NOMO-1 (cell line): ENCODE measurements at regions not wholly inside any gene's neighbourhood (a gene's known extent, or its start where the extent isn't known, plus 50 kb on each side); places are given as distances from the start of the nearest gene placed in this dataset.

Experiments
- DNase-seq, 2 experiments: peaks; one replicate each; lab custom pipeline; 2025; ENCODE audit not compliant: unreplicated experiment in 2 of 2; lab: John Stamatoyannopoulos, UW

- DNase-seq, result no peak
Measured at GRCh38 chr15:35596285-35596684, 50.3 kb upstream of the DPH6 start.

- no peak for DNase-seq
Measured at GRCh38 chr15:35602836-35603235, 56.9 kb upstream of the DPH6 start.

- no peak for DNase-seq
Measured at GRCh38 chr15:35603301-35603700, 57.3 kb upstream of the DPH6 start.

DNA sequence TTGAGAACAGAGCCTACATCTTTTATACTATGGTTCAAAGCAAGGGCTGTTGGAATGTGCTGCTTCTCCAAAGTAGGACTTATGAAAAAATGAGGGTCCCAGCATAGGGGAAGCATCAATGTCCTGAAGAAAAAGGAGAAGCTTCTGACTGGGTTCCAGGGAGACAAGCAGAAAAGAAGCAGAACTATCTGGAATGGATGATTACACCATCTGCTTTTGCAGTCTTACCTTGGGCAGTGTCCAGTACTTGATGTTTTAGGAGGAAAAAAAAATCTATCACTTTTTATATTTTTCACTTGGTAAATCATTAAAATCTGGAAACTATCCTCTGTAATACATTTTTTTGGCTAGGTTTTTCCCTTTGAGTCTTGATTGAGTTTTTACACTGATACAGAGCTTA, 57.9 kb upstream of the DPH6 start:
- no peak for DNase-seq

DNA sequence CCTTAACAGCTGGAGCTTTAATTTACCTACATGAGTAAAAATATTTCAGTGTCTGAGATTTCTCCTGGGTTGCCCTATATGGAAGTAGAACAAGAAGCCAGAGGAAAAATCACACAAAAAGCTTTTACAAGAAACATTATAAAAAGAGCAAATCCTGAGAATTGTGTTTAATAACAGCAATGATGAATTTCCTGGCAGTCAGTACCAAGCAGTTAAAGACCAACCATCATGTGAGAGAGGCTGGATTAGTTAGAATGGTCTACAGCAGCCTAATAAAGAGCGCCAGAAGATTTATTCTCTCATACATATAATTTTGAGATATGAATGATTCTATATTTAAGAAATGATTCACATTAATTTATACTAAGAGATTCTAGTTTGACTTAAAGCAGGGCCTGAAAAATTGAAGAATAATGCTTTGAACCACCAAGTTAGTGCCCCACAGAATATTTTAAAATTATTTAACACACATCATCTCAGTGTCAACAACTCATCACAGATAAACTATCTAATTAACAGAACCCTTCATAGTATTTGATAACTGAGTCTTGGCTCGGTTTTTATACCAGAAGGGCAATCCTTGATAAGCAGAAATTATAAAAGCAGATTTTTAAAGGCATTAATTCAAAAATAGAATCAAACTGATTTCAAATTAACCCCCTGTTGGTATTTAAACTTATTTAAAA, 59.9 kb upstream of the DPH6 start:
- no peak for DNase-seq

DNA sequence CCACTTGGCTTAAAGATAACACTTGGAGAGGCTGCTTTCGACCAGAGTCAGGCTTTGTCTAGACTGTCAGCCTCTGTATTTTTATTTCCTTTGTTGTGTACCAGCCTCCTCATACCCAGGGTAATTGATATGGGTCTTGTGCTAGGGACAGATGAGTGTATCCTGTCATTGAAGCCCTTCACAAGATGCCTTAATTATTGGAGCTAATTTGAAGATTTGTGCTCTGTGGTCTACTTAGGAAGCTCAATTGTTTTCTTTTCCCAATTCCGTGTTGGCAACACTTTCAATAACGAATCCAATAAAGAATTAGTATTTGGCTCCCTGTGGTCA, 60.5 kb upstream of the DPH6 start:
- DNase-seq, result no peak

GRCh38 chr15:35616498-35617271, 70.7 kb upstream of the DPH6 start:
- no peak for DNase-seq

GRCh38 chr15:35618260-35619188, 72.6 kb upstream of the DPH6 start:
- peak; percentile 2 to 78 for DNase-seq

DNA sequence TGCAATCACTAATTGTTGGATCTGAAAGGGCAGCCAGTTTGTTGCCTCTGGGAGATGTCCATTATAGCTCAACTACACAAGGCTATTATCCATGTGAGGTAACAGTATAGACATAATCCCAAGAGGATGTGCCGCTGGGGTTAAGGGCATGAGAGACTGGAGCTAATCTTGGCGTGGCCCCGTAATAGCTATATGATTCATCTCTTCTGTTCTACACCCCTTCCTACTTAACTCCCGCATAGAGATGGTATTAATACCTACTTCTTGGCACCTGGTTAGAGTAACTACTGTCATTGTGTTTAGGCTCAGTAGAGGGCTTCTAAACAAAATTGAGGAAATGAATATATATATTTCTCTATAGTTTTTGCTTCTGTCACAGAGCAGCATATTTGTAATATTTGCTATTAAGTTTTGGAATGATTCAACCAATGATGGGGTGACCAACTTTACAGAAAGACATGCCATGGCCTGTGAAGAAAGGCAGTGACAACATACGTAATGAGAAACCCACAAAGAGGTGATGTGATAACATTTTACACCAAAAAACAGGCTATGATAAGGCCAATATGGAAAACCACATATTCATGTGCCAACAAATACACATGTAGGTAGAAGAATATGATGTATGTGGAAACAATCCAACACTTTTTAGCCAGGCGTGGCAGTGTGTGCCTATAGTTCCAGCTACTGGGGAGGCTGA, 76.8 kb upstream of the DPH6 start:
- no peak for DNase-seq

GRCh38 chr15:35624881-35625280, 78.9 kb upstream of the DPH6 start:
- DNase-seq, result no peak

DNA sequence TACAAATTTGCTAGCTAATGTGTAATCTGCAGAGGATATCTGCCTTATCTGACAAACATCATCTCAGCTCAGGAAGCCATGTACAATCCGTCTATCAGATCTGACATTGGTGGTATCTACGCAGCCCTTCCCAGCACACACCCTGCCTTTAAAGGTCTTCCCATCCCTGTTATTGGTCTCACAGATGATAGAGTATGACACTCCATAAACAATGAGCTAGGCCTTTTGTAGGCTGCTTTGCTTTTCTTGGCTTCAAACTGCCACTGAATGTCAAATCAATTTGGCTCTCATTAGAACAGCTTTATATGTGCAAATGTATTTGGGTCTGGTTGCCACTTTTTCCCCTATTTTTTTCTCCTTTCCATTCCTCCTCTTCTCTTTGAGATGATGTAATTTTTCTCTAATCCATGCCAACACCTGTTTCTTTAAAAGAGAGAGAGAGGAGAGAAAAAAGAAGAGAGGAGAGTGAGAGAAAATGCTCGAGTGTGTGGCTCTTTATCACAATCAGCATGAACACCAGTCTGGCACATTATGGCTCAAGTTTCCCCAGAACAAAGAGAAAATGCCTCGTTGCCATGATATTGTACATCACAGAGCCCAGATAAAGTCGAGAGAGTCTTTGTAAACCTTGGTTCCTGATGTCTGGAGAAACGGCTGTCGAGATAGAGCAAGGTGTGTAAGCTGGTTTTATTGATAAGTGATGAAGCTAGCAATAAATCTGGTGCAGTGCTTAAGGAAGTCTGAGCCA, 80.8 kb upstream of the DPH6 start:
- DNase-seq, result no peak

- DNase-seq, result no peak
Measured at GRCh38 chr15:35627696-35628095, 81.7 kb upstream of the DPH6 start.

DNA sequence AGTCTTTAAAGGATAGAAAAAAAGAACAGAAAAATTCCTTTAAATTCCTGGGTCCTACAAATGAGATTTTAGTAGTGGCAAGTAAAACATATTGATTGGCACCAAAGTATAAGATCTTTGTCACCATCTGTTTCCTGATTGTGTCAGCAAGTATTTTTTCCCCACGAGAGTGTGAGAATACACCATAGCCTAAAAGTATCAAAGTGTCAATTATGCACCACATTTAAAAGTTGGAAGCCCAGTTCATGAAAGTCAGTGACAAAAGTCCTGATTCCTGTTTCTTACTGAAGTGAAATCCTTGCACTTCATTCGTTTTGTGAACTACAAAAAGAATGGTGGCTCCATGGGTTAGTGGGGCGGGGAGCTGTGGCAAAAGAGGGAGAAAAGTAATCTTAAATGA, 83.8 kb upstream of the DPH6 start:
- no peak for DNase-seq

GRCh38 chr15:35630532-35630931, 84.6 kb upstream of the DPH6 start:
- peak; percentile 92 to 96 for DNase-seq

DNA sequence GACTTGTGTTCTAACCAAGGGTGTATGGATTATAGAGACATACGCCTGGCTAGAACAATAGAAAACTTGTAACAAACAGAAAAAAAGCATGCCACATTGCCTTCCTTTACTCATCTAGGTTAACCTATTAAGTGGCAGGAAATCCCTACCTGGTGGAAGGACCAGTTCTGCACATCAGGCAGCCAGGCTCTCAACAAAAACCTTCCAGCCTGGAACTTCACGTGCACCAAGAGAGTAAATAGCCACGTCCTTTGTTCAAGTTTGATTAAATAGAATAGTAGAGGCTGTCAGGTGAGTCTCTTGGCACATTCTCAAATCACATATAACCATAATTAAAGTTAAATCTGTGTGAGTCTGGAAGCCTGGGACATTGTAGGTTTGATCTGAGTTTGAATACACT, 85.0 kb upstream of the DPH6 start:
- DNase-seq, result no peak

DNA sequence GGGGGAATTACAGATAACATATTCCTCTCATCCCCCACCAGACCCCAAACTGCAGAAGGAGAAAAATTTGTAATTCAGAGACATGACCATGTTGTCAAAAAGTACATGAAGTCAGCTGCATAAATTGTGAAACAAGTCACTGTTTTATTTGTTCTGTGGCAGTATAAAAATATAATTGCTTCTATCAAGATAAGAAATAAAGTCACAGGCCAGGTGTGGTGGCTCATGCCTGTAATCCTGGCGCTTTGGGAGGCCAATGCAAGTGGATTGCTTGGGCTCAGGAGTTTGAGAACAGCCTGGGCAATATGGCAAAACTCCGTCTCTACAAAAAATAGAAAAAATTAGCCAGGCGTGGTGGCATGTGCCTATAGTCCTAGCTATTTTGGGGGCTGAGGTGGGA, 87.7 kb upstream of the DPH6 start:
- DNase-seq, result no peak

GRCh38 chr15:35646790-35647189, 100.8 kb upstream of the DPH6 start:
- no peak for DNase-seq

- DNase-seq, result no peak
Measured at GRCh38 chr15:35647303-35647702, 101.3 kb upstream of the DPH6 start.

DNA sequence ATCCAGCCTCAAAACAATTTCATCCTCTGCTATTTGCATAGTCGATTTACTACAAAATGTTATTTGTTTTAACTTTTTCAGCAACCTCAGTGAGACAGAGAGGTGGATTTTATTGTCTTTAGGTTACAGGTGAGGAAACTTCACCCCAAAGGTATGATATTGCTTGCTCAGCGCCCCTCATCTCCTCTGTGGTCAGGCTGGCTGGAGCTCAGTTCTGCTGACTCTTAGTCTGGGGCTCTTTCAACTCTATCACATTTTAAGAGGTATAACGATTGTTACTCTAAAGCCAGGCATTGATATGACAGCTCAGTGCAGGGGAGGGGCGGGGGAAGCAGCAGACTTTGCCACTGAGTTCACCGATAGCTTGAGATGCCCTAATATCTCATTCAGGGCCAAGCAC, 103.0 kb upstream of the DPH6 start:
- no peak for DNase-seq

DNA sequence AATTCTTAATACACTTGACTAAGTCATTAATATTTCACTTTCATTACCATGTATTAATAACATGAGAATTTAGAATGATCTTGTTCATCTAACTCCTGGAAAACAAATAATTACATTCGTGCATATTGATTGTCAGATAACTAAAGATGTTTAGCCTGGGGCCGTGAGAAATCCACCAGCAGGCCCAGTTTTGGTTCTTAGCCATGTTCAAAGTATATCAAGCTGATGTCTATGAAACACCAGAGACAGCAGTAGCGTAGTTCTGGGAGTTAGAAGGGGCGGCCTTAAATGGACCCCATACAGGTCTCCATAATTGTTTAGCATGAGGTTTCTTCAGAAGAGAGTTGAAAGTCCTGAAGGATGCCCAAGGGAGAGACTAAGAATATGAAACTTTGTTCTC, 103.6 kb upstream of the DPH6 start:
- no peak for DNase-seq
